ENCODE measurements at regions not wholly inside any gene's neighbourhood (a gene's known extent, or its start where the extent isn't known, plus 50 kb on each side); places are given as distances from the start of the nearest gene placed in this dataset.

DNA sequence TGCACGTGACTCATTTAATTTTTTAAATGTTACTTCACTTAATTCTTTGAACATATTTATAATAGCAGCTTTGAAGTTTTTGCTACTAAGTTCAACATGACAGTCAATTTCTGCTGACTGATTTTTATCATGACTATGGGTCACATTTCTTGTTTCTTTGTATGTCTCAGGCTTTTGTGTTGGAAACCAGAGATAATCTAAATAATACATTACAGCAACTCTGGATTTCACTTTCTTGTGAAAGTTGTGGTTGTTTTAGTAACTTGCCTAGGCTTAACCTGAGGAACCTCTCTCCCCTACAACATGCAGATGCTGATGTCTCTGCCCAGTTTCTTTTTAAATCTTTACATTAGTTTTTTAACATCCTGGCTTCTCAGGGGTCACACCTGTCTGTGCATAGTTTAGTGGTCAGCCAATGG lies 180.8 kb downstream of the CCDC71L start:
- DNase-seq, result no peak

DNA sequence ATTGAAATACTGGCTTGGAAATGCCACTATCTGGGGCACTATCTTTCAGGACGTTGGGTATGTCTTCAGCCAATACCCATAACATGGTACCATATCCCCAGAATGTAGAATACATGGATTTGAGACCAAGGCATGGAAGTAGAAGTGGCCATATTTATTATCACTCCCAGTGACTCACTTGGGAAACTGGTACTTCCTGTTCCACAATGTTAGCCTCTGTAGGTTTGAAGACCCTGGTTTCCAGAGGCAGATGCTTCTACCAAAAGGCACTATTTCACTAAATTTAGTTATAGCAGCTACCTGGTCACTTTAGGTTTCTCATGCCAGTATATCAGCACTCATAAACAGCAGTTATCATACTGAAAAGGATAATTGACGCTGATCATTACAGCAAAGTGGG lies 184.2 kb downstream of the CCDC71L start:
- no peak for DNase-seq

DNA sequence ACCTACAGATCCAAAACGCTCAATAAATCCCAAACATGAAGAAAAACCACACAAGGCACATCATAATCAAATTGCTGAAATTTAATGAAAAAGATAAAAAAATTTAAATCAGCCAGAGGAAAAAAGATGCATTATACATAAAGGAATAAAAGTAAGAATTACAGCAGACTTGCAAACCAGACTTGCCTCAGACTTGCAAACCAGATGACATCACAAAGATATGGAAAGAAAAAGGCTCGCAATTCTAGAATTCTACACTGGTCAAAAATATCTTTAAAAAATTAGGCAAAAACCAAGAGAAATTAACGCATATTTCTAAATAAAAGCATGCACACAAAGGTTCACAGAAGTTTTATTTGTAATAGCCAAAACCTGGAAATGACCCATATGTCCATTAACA lies 188.0 kb upstream of the NAMPT start:
- no peak for DNase-seq

DNA sequence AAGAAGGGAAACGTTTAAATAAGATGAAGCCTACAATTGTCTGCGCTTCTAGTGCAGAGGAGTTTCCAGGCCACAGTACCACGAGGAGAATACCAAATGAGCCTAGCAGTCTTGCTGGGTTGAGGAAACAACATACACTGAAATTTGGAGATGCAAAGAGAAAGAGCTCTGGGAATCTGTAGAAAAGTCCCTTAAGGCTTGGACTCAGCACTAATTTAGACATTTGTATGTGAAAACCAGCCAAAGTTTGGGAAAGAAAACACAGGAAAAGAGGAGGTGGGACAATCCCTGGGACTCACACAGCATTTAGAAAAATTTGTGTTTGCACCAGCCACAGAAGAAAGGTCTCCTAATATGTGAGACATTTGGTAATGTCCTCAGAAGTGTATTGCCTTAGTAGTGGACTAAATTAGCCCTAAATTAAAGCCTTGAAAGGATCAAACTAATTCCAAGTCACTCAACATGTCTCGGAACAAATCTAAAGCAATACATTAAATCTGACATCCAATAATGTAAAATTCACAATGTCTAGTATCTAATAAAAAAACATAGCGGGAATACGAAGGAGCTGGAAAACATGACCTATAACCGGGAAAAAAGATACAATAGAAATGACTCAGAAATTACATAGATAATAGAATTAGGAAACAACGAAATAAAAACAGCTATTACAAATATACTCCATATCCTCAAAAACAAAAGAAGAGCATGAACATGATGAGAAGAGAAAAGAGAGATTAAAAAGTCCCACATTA lies 187.1 kb upstream of the NAMPT start:
- no peak for DNase-seq

DNA sequence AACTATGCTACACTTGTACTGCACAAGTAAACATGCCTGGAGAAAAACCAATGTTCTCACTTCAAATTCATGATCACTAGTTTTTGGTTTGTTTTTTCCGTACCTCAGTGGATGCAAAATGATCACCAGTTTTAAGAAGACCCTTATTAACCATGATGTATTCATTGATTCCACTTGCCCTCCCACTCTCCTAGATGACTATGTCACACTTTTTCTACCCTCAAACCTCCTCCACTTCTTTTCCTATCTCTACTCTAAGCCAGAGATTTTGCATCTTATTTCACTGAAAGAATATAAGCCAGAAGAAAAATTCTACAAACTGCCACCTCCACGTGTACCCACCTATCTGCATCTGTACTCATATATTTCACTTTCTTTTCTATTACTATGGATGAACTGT lies 186.2 kb upstream of the NAMPT start:
- no peak for DNase-seq

DNA sequence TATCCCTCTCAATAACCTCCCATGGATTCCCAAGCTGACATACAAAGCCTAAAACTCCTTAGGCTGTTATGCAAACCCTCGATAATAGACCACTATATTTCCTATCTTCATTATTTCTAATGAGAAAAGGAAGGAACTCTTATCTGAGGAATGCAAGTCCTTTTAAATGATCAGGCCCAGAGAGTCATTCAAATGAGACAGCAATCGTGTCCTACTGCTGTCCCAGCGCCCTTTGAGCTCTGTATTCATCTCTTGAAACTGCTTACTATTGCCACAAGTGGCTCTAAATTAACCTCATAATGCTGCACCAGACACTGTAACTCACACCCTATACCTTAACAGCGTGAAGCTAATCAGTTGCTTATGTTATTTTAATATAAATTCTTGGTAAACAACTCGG lies 182.1 kb upstream of the NAMPT start:
- no peak for DNase-seq

DNA sequence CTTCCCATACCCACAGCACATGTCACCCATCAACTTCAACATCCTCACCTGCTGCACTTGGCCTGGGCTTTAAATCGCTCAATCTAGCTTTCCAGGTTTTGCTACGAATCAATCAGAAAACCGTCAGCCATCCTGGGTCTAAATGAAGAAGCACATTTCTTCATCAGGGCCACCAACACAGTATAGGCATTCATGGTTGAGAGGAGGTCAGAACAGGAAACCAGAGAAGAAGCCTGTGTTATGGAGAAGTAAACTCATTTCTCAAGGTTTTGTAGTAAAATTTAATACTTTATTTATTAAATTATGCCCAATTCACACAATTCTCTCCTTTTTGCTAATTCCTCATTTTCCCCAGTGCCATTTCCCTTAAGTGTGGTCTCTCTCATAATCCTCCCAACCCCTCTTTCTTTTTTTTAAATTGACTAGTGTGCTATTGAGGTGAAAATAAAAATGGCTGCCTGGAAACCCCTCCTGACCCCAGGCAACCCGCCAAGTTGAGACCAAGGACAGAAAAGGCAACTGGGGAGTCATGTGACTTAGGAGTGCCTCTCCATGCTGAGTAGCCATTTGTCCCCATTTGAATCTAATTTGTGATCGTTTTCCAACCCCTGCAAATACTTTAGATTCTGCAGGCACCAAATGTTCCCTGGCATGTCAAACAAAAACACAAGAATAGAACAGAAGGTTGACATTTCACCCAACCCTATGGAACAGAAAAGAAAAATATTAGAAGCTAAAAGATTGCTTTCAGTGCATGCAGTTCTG lies 181.1 kb upstream of the NAMPT start:
- DNase-seq, result no peak

DNA sequence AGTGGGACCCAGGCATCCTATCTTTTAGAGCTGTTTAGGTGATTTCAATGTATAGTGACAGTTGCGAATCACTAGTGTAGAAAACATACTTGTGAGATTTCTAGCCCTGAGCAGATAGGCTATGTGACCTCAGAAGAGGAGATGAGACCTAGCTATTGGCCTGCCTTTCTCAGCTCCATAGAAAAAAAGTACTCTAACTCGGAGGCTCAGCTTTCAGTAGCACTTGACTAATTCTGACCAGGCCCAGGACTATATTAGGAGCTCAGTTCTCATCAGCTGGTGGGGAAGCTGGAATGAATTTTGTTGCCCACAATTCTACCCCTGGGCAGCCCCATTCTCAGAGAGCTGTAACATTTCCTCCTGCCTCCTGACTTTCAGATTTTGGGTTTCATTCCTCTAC lies 179.9 kb upstream of the NAMPT start:
- DNase-seq, result no peak

DNA sequence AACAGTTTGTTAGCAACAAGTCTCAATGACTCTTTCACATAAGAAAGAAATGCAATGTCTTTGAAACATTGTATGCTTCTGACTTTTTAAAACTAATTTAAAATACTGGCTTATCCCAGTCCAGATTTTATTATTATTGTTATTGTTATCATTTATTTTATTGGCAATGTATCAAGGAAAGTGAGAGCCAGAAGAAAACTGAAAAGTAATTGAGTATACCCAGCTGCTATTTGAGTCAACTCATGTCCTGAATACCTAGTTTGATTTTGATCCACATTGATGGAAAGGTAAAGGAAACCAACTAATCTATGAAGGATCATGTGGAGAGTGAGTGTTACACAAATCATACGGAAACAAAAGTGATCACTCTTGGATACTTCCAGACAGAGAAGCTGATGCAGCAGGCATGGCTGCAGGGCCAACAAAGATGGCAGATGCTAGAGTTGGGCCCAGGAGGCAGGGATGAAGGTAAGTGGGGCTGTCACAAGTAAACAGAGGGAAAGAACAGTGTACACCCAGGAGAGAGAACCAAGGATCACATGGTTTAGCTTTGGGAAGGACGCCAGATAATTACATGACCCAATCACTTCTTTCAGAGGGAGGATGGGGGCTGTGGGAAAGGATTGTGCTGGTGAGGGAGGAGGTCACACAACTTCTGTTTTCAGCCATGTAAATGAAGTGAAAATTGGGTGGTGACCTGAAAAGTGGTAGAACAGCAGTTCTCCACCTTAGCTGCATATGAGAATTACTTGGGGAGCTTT lies 179.2 kb upstream of the NAMPT start:
- DNase-seq, result no peak

DNA sequence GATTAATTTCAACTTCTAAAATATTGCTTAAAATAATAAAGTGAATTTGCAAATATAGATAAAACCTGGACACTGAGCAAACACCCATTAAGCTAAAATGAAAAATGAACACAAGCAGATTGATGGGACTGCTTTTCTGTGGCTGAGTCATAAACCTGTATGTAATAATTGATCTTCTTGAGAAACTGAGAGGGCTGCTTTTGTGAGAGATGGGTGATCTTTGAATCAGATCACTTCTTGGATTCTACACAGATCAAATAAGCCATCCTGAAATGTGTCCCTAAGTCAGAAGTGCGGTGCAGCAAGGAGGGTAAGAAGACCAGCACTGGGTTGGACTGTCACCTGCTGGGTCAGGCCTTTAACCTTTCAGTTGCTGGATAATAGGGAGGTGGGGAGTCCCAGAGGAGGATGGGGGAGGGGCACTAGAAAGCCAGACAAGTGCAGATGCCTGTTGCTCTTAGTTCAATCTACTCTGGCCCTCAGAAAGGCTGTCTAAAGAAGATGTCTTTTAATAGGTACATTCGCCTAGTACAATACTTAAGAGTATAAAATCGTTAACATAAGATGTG lies 178.2 kb upstream of the NAMPT start:
- DNase-seq, result no peak

DNA sequence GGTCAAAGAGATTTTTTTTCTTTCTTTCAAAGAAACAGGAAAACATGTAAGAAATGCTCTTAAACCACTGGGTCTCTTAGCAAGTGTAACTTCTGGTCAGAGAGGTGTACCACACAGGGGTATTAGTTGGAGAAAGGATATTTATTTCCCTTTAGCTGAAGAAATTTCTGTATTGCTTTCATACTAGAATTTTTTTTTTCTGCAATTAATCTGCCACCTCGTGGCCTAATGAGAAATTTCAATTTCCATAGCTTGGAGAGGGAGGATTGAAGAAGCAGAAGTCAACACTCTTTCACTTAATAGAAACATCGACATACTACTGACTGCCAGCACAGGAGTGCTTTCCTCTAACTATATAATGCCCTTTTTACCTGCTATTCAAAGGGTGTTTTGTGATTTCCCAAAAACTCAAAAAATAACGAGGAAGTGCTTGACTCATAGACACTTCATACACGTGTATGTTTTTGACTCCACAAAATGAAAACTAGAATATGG lies 177.6 kb upstream of the NAMPT start:
- no peak for DNase-seq

DNA sequence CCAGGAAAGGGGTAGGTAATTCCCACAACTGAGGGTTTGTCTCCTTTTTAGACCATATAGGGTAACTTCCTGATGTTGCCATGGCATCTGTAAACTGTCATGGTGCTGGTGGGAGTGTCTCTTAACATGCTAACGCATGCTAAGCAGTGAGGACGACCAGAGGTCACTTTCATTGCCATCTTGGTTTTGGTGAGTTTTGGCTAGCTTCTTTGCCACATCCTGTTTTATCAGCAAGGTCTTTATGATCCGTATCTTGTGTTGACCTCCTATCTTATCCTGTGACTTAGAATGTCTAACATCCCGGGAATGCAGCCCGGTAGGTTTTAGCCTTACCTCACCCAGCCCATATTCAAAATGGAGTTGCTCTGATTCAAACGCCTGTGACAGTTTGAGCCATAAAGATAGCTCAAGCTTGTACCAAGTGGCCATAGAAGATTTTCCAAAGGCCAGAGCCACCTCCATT lies 176.0 kb upstream of the NAMPT start:
- DNase-seq, result no peak

DNA sequence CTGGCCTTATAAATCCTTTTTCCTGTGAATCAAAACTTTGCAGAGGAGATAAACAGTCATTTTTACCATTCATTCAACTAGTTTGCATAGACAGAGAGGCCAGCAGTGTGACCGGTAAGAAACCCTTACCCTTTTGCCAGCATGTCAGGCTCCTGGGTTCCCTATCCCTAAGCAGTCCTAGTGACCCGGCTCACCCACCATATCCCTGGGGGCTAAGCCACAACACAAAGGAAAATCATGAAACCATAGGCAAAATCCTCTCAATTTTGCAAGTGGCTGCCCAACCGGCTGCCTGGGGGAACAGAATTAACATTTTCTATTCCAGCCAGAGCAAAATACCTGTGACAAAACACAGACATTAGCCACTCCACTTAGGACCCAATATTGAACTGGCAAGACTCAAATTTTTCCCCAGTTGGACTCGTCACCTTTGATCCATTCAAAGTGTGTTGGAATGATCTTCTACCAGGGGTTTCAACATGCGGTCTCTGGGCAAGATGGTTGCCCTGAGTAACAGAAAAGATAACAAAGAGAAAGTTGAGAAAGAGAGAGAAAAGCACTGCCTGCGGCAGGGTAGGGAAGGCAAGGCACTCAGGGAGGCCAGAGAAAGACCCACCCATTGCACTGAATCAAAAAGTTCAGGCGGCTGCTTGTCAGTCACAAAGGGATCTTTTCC lies 174.8 kb upstream of the NAMPT start:
- DNase-seq, result no peak

DNA sequence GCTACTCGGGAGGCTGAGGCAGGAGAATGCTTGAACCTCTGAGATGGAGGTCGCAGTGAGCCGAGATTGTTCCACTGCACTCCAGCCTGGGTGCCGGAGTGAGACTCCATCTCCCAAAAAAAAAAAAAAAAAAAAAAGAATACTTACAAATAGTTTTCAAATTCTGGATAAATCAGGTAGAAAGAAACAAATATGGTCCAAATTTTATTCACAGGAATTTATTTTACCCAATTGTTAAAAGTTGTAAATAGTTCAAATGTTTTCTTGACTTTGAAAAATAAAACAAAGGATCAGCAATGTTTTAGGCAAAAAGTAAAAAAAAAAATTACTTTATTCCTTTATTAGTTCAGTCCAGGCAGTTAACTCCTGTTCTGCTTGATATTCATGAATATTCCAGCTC lies 172.9 kb upstream of the NAMPT start:
- DNase-seq, result no peak

DNA sequence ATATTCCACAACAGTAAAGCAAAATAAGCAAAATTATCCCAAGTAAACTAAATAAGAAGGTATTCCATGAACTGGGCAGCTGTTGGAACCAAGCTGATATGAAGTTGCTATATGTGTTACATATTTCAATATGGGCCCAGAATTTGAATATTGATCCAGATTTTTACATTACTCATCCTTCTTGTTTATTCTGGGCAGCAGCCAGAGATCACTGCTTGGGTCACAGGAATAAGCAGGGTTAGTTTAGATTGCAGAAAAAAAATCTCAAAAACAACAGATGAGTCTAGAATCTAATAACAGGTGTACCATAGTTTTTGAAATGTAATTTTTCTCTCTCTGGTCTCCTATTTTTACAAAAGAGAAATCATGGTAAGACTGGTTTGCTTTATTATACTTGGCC lies 171.5 kb upstream of the NAMPT start:
- DNase-seq, result no peak

DNA sequence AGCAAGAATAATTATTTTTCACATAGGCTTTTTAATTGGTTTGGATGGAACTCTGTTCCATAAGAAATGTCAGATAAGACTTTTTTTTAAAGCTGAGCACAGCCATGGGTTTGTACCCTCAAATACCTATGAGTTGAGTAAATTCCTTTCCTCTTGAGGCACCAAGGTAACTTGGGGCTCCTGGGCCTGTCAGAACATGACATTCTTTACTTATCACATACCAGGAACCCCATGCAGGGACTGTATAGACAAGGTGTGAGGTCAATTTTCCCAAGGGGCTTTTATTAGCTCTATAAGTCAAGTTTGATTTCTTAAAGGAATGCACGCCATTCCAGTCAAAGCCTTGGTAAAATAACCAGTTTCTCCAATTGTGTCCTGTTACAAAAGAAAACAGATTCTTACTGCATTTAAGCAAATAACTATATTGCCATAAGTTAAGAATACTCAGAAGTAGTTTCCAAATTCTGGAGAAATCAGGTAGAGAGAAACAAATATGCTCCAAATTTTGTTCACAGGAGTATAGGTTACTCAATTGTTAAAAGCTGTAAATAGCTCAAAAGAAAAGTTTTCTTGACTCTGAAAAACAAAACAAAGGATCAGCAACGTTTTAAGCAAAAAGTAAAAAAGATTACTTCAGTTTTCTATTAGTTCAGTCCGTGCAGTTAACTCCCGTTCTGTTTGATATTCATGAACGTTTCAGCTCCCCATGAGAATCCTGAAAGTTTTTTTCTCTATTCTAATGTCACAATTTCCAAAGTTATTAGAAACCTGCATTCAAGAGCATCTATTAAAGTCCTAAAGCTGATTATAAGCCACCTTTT lies 167.5 kb upstream of the NAMPT start:
- no peak for DNase-seq

DNA sequence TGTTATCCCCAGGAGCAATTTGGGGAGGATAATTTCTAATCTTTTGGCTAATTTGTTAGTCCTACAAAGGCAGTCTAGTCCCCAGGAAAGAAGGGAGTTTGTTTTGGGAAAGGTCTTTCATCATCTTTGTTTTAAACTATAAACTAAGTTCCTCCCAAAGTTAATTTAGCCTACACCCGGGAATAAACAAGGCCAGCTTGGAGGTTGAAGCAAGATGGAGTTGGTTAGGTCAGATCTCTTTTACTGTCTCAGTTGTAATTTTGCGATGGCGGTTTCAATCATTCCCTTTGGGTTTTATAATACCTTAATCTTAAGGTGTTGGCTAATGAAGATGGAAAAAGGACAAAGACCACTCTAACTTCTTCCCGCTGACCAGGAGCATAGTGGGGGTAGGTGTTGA lies 166.4 kb upstream of the NAMPT start:
- no peak for DNase-seq

DNA sequence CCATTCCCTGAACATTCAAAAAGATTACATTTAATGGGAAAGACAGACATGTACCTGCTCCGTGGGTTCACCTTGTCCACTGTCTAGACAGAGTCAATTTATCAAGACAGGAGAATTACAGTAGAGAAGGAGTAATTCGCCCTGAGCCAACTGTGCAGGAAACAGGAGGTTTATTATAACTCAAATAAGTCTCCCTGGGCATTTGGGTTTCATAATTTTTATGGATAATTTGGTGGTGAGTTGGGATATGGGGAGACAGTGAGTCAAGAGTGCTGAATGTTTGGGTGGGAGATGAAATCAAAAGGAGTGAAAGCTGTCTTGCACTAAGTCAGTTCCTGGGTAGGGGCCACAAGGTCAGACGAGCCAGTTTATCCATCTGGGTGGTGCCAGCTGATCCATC lies 165.9 kb upstream of the NAMPT start:
- DNase-seq, result no peak

DNA sequence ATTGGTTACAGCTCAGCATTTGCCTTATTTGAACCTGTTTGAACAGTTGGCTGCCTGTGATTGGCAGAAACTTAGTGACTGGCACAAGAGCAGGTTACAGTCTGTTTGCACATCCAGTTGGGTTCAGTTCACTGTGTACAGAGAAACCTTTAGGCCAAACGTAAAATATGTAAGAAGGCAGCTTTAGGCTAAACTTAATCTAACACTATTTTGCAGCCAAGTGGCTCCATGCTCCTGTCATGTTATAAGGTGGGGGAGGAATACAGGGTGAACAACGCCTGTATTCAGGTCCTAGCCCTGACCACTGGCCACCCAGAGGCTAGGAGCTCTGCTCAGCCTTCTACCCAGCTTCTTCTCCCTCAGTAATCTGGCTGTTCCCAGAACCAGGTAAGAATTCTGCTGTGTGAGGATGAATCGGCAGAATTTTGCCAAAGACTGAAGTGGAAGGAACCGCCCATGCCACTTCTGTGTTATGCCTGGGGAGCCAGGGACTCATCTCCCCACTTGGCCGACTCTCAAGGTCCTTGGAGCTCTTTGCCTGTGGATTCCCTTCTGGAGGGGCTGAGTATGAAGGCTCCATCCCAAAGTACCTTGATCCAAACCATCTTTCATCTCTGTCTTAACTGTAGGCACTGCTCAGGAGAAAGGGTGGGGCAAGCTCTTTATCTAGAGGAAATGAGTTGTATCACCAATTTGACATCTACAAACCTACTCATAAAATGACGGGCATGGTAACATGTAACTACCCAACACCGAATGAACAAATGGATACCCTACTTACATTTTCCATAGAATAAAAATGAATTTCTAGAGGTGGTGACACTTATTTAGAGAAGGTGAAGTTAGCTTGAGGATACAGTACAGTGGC lies 164.4 kb upstream of the NAMPT start:
- DNase-seq, result no peak

DNA sequence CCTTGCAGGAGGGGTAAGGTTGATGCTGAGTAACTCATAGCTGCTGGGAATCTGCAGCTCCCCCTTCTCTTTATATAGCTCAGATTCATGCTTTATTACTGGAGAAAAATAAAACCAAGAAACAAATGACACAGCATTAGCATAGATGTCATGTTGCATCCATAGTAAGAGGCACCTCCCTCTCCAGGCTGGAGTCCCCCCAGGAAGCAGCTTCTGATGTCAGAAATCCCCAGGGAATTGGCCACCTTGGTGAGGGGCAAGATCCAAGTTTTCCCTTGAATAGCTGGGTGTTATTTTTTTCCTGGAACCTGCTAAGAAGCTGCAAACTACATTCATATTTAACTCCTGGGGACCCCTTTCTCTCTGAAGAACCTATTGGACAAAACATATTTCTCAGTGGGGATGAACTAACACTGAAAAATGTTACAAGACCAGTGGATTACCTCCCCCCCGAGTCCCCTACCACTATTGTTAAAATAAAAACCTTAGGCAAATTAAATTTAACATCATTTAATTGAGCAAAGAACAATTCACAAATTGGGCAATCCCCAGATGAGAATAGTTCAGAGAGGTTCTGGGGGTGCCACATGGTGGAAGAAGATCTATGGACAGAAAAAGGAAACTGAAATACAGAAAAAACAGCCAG lies 163.7 kb upstream of the NAMPT start:
- DNase-seq, result no peak
